Sigmoid colon (tissue), 3 donors: ENCODE measurements at regions not wholly inside any gene's neighbourhood (a gene's known extent, or its start where the extent isn't known, plus 50 kb on each side); places are given as distances from the start of the nearest gene placed in this dataset.

Experiments used
- CTCF ChIP-seq, 4 experiments: fragments of 450-650 bp in 3 of 4; fragments of 200-600 bp in 1 of 4; IDR thresholded peaks; one replicate each; pipeline ENCODE4 v1.5.1; 2016 to 2019; ENCODE audit warnings: antibody characterized with exemption in 4 of 4, mild to moderate bottlenecking in 3 of 4, moderate library complexity in 2 of 4
- POLR2A ChIP-seq, 2 donors: fragments of 450-650 bp; IDR thresholded peaks; one replicate each; pipeline ENCODE4 v1.6.1; 2016; ENCODE audit warnings: antibody characterized with exemption in 2 of 2, mild to moderate bottlenecking in 2 of 2, moderate library complexity in 2 of 2

GRCh38 chr4:129808242-129808641, 712.3 kb downstream of the C4orf33 start:
- TF ChIP-seq POLR2A (IDR thresholded peaks at IDR 0.05) (no peak), CTCF (IDR thresholded peaks at IDR 0.05) (no peak)
